HG03432 (cell line): ENCODE measurements at regions not wholly inside any gene's neighbourhood (a gene's known extent, or its start where the extent isn't known, plus 50 kb on each side); places are given as distances from the start of the nearest gene placed in this dataset.
"Not testable (repeated sequence)": the region's sequence is repeated elsewhere in the genome, so short reads cannot be mapped to it uniquely, and the experiment has no call there.

ENCODE experiments used
- ATAC-seq: cut with Tn5 transposase; IDR thresholded peaks from one replicate; pipeline ENCODE4 v1.9.1; 2021; ENCODE audit warnings: mild to moderate bottlenecking, moderate library complexity; ENCODE audit not compliant: unreplicated experiment

DNA sequence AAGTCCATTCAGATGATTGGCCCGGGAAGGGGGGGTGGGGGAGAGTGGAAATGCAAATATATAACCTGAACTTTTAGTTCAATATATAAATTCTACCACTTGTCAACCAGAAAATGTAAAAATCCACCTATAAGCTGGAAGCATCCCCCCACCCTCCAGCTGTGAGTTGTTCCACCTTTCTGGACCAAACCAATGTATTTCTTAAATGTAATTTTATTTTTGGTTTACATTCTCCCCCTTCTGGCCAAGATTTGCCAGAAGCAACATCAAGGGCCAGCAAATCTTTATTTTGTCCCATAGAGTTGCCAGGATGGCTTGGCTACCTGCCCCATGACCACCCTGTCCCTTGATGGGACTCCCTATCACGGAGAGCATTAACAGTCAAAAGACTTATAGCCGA, 545.7 kb downstream of the TBL1XR1 start:
- ATAC-seq, result no peak

GRCh38 chr3:176650478-176650877, 546.8 kb downstream of the TBL1XR1 start:
- ATAC-seq, result no peak

- no peak for ATAC-seq
Measured at GRCh38 chr3:176647987-176648386, 549.3 kb downstream of the TBL1XR1 start.

- no peak for ATAC-seq
Measured at GRCh38 chr3:176633511-176633910, 563.8 kb downstream of the TBL1XR1 start.

- no peak for ATAC-seq
Measured at GRCh38 chr3:176632925-176633324, 564.4 kb downstream of the TBL1XR1 start.

GRCh38 chr3:176631165-176631564, 566.1 kb downstream of the TBL1XR1 start:
- ATAC-seq, result no peak

DNA sequence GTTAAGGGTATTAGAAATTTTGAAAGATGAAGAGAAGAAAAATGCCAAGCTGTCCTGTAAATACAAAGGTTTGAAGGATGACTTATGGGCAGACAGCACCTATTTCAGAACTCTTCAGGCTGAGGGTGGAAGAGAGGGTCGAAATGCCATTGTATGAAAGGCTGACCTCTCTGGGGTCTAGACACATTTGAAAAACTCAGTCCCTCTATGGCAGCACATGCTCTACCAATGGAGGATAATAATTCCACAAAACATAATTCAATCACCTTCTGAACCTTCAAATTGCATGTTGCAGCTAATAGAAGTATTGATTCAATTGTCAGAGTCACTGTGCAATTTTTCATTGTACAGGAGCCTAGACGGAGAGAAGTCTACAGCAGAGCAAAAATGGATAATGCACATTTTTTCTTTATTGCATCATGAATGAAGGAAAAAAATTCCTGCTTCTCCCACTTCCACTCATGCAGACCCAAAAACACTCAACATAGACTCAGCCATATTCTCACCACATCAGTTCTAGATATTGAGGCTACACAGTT, 569.1 kb downstream of the TBL1XR1 start:
- no peak for ATAC-seq

DNA sequence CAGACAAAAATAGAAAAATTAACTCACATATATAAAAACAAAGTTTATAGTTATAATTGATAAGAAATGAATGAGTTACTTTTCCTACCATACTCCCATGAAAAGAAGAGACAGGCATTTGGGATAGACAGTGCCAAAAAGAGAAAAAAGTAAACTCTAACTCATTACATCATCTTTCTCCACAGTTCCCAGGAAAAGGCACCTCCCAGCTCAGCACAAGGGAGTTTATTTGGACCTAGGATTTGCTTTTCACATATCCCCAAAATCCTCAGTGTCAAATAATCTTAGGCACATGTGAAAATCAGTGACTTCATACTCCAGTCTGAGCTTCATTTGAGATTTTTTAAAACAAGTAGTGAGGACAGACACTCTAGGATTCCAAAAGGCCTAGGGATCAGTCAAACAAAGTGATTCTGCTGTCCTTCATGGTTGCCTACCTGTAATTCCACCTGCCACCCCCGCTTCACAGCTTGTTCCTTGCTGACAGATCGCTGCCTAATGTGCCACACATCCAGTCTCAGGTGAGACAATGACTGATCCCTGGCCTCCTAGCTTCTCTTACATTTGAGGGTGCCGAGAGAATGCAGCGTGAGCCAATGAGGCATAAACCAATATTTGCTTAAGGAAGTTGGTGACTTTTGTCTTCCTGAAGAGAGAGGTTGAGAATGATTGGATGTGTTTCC, 573.7 kb downstream of the TBL1XR1 start:
- ATAC-seq, result no peak

GRCh38 chr3:176619833-176620232, 577.4 kb downstream of the TBL1XR1 start:
- ATAC-seq, result no peak

DNA sequence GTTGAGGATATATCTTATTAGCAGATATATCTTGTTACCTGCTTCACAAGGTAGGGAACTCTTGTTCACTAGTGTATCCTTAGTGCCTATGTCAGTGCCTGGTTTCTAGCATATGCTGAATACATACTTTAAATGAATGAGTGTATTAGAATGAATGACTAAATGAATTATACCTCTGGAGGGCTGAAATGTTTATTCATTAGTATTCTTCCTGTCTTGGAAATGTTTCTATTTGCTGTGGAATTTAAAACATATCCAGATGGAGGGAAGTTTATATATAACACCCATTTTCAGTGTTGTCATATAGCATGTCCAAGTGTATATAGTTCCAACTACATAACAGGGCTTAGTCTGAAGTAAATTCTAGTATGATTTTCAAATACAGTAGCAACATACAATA, 581.5 kb downstream of the TBL1XR1 start:
- no peak for ATAC-seq

- no peak for ATAC-seq
Measured at GRCh38 chr3:176611703-176612102, 585.6 kb downstream of the TBL1XR1 start.

GRCh38 chr3:176609361-176609760, 587.9 kb downstream of the TBL1XR1 start:
- no peak for ATAC-seq

- ATAC-seq, result not testable (repeated sequence)
Measured at GRCh38 chr3:176605553-176605952, 591.7 kb downstream of the TBL1XR1 start.

DNA sequence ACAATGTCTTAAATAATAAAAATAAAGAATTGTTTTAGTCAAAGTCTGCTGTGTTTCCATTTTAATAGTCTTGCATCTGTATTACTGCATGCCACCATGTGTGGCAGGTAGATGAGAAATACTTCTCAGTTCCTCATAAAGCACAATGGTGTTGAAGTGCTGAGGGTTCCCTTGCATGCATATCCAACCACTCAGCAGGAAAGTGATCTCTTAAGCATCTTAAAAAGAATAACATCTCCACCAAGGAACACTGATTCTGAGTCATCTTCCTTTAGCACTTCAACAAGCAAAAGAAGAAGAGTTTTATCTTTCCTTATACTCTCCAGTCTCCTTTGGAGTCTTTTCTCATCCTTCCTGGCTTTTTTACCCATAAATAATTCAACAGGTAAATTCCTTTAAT, 602.0 kb downstream of the TBL1XR1 start:
- ATAC-seq, result no peak

- no peak for ATAC-seq
Measured at GRCh38 chr3:176590722-176591121, 606.6 kb downstream of the TBL1XR1 start.

- ATAC-seq, result peak; percentile 84
Measured at GRCh38 chr3:176587089-176587488, 610.2 kb downstream of the TBL1XR1 start.

DNA sequence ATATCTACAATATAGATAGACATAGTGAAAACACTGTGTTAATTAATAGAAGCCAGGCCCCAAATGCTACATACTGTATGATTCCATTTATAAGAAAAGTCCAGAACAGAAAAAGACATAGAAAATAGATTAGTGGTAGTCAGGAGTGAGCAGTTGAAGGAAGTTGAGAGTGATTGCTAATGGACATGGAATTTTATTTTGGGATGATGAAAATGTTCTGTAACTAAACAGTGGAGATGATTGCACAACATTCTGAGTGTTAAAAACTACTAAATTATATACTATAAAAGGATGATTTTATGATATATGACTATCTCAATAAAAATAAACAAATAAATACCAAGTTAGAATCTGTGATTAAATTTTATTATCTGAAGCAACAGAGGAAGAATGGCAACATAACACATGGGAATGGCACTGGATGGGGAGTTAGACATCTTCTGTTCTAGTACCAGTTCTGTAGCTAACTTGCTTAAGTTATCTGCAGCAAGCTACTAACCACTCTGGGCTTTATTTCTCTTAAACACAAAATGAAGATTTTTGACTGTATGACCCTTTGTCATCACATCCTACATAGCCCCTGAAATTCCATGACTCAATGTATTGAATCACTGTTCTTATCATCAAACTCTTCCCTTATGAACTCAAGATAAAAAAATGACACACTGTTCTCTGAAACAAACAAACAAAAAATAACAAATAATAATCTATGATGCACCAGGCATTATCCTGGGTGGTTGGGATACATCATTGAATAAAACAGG, 612.7 kb downstream of the TBL1XR1 start:
- no peak for ATAC-seq

DNA sequence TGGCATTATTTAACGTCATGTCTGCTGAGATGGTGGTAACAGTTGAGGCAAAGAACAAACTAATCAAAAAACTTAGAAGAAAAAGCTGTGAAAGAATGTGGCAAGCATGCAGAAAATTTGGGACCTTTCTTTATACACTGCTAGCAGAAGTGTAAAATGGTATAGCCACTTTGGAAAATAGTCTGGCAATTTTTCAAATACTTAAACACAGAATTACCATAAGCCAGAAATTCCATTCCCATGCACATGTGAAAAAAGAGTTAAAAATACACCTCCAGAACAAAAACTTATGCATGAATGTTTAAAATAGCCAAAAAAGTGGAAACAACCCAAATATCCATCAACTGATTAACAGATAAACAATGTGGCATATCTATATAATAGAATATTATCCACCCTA, 613.3 kb downstream of the TBL1XR1 start:
- ATAC-seq, result no peak

GRCh38 chr3:176581589-176581988, 615.7 kb downstream of the TBL1XR1 start:
- ATAC-seq, result peak; percentile 31

GRCh38 chr3:176579711-176580185, 617.5 kb downstream of the TBL1XR1 start:
- ATAC-seq, result peak; percentile 72

GRCh38 chr3:176578316-176578715, 619.0 kb downstream of the TBL1XR1 start:
- no peak for ATAC-seq

- no peak for ATAC-seq
Measured at GRCh38 chr3:176577447-176577846, 619.8 kb downstream of the TBL1XR1 start.
